Spleen (tissue), 11 donors: ENCODE measurements at regions not wholly inside any gene's neighbourhood (a gene's known extent, or its start where the extent isn't known, plus 50 kb on each side); places are given as distances from the start of the nearest gene placed in this dataset.
A peak's percentile ranks its signal among the peaks of the same experiment; 100 is the strongest.

Experiments used
- DNase-seq: peaks from one replicate; pipeline ENCODE4 v3.0.0-alpha.2; 2020
- H3K27ac ChIP-seq, 8 donors: fragments of 200-600 bp; sonication (generic) in 7 of 8; 1 replicate in 4 of 8; 2 replicates in 4 of 8; pipeline versions ENCODE4 v1.5.0 to v1.8.0; 2016 to 2021; ENCODE audit warnings: inconsistent platforms in 4 of 8, mild to moderate bottlenecking in 4 of 8, moderate library complexity in 1 of 8
- H3K27me3 ChIP-seq, 7 donors: fragments of 200-600 bp; sonication (generic) in 6 of 7; replicated peaks in 1 of 7; 1 replicate in 4 of 7; 2 replicates in 3 of 7; pipeline versions ENCODE4 v1.5.0 to v1.8.0; 2016 to 2021; ENCODE audit warnings: inconsistent platforms in 3 of 7, mild to moderate bottlenecking in 1 of 7
- H3K36me3 ChIP-seq, 6 donors: fragments of 200-600 bp; sonication (generic) in 5 of 6; 1 replicate in 4 of 6; 2 replicates in 2 of 6; pipeline versions ENCODE4 v1.5.0 to v1.8.0; 2016 to 2021; ENCODE audit warnings: inconsistent platforms in 2 of 6
- H3K4me1 ChIP-seq, 6 donors: fragments of 200-600 bp; sonication (generic) in 5 of 6; 1 replicate in 3 of 6; 2 replicates in 3 of 6; pipeline versions ENCODE4 v1.5.0 to v1.8.0; 2016 to 2021; ENCODE audit warnings: inconsistent platforms in 3 of 6
- H3K4me3 ChIP-seq, 8 donors: fragments of 200-600 bp; sonication (generic) in 7 of 8; 1 replicate in 4 of 8; 2 replicates in 4 of 8; pipeline versions ENCODE4 v1.5.0 to v1.8.0; 2016 to 2021; ENCODE audit warnings: inconsistent platforms in 4 of 8, mild to moderate bottlenecking in 4 of 8, moderate library complexity in 2 of 8
- H3K9me3 ChIP-seq, 8 donors: fragments of 200-600 bp; sonication (generic) in 7 of 8; 1 replicate in 4 of 8; 2 replicates in 4 of 8; pipeline versions ENCODE4 v1.5.0 to v1.8.0; 2016 to 2021; ENCODE audit warnings: inconsistent platforms in 4 of 8
- POLR2A ChIP-seq, 3 donors: fragments of 450-650 bp; IDR thresholded peaks; one replicate each; pipeline ENCODE4 v1.5.1; 2017; ENCODE audit warnings: antibody characterized with exemption in 3 of 3, mild to moderate bottlenecking in 1 of 3
- POLR2AphosphoS5 ChIP-seq, 3 donors: sonication (generic); formaldehyde crosslinking; IDR thresholded peaks; one replicate each; pipeline ENCODE4 v1.5.1; 2017; ENCODE audit warnings: antibody characterized with exemption in 3 of 3
- WGBS, 5 donors: extraction: QIAGEN DNeasy Blood & Tissue Kit in 3 of 5; methylation state at CpG; one replicate each; pipeline versions ENCODE4 v1.1.5 to v1.1.7; 2013 to 2018; 5-methylcytosine and 5-hydroxymethylcytosine counted together
- intact Hi-C: fragments of 100-400 bp; cut with DNase I; formaldehyde crosslinking; loops from one replicate; pipeline ENCODE4 v1.15.0; 2023; ENCODE audit warnings: low total_unique reads
- TF ChIP-seq, protein P1 (sequence below), 11 experiments: fragments of 200-600 bp in 7 of 11; fragments of 450-650 bp in 4 of 11; sonication (generic) in 4 of 11; IDR thresholded peaks in 8 of 11; conservative IDR thresholded peaks in 3 of 11; 1 replicate in 7 of 11; 2 replicates in 4 of 11; pipeline versions ENCODE4 v1.4.0 to v1.8.0; 2016 to 2021; ENCODE audit warnings: antibody characterized with exemption in 11 of 11, inconsistent platforms in 4 of 11, mild to moderate bottlenecking in 1 of 11
- donor health status: healthy with polysubstance abuse.
- donor health status: DM: no; HTN: no; CAD: no; lungs with moderate emphysema.
- donor health status: DM: no; HTN: no; CAD: no.
- donor health status: Bipolar disorder and iron deficiency.
- donor health status: healthy.
- donor health status: DM: no; HTN: no; CAD: no.
- donor health status: DM: yes; HTN: yes; CAD: no.

DNA sequence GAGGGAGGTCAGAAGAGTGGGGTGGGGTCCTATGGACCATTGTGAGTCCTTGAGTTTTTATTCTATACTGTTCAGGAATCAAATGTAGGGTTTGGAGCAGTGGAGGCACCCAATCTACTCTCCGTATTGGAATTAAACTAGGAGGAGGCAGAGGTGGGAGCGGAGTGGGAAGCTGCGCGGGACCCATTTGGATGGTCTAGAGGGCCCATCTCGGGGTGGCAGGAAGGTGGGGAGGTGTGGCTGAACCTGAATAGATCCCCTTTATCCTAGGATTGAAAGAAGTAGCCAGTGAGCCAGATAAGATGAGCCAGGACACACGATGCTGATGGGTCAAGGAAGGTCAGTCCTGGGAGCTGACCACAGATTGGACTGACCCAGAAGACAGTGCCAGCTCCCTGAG lies 325.8 kb downstream of the AJAP1 start:
- intact Hi-C loops: no loop called here
- Histone ChIP-seq H3K4me1 (no peaks in the 10 kb centered on the region), H3K9me3 (peaks cover 0 to 12% (median 5%) of the 10 kb centered on the region in 8 donors), H3K36me3 (no peaks in the 10 kb centered on the region), H3K27me3 (peaks cover 0 to 13% (median 0%) of the 10 kb centered on the region in 7 donors), H3K27ac (peak overlapping the region in 5 of 8 donors; percentile 1 to 45 (median 35)), H3K4me3 (no peak overlapping the region)
- 80 to 89% (median 83%) methylated on average over 6 of the region's 6 CpGs for WGBS, 5 donors
- DNase-seq: no peak
- TF ChIP-seq, protein P1, sequence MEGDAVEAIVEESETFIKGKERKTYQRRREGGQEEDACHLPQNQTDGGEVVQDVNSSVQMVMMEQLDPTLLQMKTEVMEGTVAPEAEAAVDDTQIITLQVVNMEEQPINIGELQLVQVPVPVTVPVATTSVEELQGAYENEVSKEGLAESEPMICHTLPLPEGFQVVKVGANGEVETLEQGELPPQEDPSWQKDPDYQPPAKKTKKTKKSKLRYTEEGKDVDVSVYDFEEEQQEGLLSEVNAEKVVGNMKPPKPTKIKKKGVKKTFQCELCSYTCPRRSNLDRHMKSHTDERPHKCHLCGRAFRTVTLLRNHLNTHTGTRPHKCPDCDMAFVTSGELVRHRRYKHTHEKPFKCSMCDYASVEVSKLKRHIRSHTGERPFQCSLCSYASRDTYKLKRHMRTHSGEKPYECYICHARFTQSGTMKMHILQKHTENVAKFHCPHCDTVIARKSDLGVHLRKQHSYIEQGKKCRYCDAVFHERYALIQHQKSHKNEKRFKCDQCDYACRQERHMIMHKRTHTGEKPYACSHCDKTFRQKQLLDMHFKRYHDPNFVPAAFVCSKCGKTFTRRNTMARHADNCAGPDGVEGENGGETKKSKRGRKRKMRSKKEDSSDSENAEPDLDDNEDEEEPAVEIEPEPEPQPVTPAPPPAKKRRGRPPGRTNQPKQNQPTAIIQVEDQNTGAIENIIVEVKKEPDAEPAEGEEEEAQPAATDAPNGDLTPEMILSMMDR (IDR thresholded peaks at IDR 0.05 in 8 of 11, conservative IDR thresholded peaks at IDR 0.05 in 3 of 11): no peak
- no peak for TF ChIP-seq POLR2A (IDR thresholded peaks at IDR 0.05)
- no peak for TF ChIP-seq POLR2AphosphoS5 (IDR thresholded peaks at IDR 0.05)

DNA sequence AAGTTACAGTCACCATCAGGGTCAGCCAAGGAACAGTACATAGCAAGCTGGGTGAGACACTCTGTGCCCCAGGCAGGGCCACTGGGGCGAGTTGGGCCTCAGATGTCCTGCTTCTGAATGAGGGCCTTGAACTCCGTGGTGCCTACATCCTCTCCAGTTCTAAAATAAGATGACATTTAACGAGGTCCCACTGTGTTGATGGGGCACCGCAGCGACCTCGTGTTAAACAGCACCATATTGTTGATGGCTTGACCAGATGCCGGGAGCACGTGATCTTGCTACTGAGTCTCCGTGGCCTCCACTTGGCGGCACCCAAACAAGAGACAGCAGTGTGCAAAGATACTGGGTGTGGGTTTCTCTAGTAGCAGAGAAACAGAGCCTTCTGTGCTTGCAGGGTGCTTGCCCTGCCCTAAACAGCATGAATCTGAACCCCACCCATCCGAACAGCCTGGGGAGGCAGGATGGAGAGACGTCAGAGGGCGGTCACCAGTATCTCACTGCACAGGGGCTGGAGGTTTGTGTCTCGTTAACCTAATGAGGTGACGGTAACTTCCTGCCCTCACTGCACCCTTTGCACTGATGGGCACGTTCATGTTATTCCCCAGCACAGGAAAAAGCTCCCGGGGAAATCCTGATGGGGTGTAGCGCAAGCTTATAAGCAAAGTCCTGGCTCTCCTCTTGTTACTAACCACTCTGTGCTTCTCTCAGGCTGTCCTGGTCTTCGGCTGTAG lies 324.4 kb downstream of the AJAP1 start:
- intact Hi-C loops: no loop called here

DNA sequence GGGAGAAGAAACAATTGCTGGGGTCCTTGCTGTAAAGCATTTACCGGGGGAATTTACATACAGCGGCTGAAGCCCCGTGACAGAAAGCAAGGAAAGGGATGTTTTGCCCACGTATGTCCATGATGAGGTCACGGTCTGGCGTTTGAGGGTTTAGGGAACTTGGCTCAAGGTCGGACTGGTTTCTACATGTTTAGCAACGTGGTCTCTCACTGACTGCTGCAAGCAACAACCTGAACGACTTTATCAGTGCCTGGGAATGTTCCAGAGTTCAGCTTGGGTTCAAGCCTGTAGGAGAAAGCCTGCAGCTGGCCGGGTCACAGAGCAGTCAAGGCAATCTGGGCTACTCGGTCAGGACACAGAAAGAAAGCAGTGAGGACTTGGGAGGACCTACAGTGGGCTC lies 323.3 kb downstream of the AJAP1 start:
- peak overlapping the region in 4 of 8 donors; percentile 16 to 54 (median 46) for H3K27ac ChIP-seq
- no peaks in the 10 kb centered on the region for H3K36me3 ChIP-seq
- H3K9me3 ChIP-seq: no peaks in the 10 kb centered on the region
- peaks cover 0 to 13% (median 0%) of the 10 kb centered on the region in 7 donors for H3K27me3 ChIP-seq
- intact Hi-C loops: no loop called here
- 44 to 63% (median 52%) methylated on average over 10 to 11 of the region's 11 CpGs for WGBS, 5 donors
- no peak for DNase-seq
- no peaks in the 10 kb centered on the region for H3K4me1 ChIP-seq
- no peak overlapping the region for H3K4me3 ChIP-seq
- TF ChIP-seq POLR2AphosphoS5 (IDR thresholded peaks at IDR 0.05) (peak in 2 of 3 donors; percentile 15 to 53), POLR2A (IDR thresholded peaks at IDR 0.05) (no peak)
- TF ChIP-seq, protein P1 (IDR thresholded peaks at IDR 0.05 in 8 of 11, conservative IDR thresholded peaks at IDR 0.05 in 3 of 11): no peak

More for the DNA sequence above, 324.4 kb downstream of the AJAP1 start:
- Histone ChIP-seq H3K36me3 (no peaks in the 10 kb centered on the region), H3K4me3 (no peak overlapping the region), H3K9me3 (peaks cover 0 to 10% (median 2%) of the 10 kb centered on the region in 8 donors), H3K27ac (peak overlapping the region in 5 of 8 donors; percentile 2 to 45 (median 35)), H3K4me1 (no peaks in the 10 kb centered on the region), H3K27me3 (peaks cover 0 to 8% (median 0%) of the 10 kb centered on the region in 7 donors)
- DNase-seq: no peak
- TF ChIP-seq POLR2AphosphoS5 (IDR thresholded peaks at IDR 0.05): peak; percentile 19 to 73 (median 73)
- TF ChIP-seq, protein P1 (IDR thresholded peaks at IDR 0.05 in 8 of 11, conservative IDR thresholded peaks at IDR 0.05 in 3 of 11): no peak
- 52 to 69% (median 61%) methylated on average over 17 to 19 of the region's 19 CpGs for WGBS, 5 donors

DNA sequence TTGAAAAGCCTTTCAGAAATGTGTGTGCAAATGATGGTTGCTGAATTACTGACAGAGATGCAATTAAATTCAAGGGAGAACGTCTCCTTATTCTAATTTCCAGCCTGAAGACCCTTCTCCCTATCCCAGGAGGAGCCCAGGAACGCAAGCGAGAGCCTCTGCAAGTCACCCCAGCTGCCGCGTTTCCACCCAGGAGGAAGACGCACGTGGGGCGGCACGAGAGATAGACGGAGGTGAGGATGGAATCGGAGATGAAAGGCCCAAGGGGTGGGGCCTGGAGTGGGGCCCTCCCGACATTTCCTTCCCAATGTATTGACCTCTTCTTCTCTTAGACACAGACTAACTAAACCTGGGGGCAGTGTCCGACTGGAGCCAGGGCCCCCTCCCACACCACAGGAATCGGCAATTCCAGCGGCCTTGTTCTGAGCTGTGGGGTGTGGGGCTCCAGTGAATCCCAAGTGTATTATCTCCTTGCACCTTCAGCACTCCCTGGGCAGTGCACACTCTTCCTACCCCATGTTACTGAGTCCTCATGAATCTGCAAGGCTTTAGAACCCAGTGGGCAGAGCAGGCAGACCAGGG lies 322.5 kb downstream of the AJAP1 start:
- Histone ChIP-seq H3K4me3 (no peak overlapping the region), H3K36me3 (no peaks in the 10 kb centered on the region), H3K27ac (peak overlapping the region in 3 of 8 donors; percentile 36 to 52 (median 40)), H3K9me3 (no peaks in the 10 kb centered on the region), H3K4me1 (no peaks in the 10 kb centered on the region), H3K27me3 (peaks cover 0 to 13% (median 0%) of the 10 kb centered on the region in 7 donors)
- TF ChIP-seq POLR2A (IDR thresholded peaks at IDR 0.05): no peak
- no peak for TF ChIP-seq POLR2AphosphoS5 (IDR thresholded peaks at IDR 0.05)
- TF ChIP-seq, protein P1 (IDR thresholded peaks at IDR 0.05 in 8 of 11, conservative IDR thresholded peaks at IDR 0.05 in 3 of 11): no peak
- WGBS, 5 donors: 83 to 92% (median 88%) methylated on average over 15 of the region's 15 CpGs
- no peak for DNase-seq
- intact Hi-C loops: no loop called here
